Vagina (tissue), 2 donors: ENCODE measurements at regions not wholly inside any gene's neighbourhood (a gene's known extent, or its start where the extent isn't known, plus 50 kb on each side); places are given as distances from the start of the nearest gene placed in this dataset.

Experiments used
- DNase-seq, 2 donors: peaks; one replicate each; pipeline ENCODE4 v3.0.0-alpha.2; 2017; ENCODE audit errors: extremely low spot score in 2 of 2
- H3K27ac ChIP-seq: fragments of 200-600 bp; sonication (generic); one replicate; pipeline ENCODE4 v1.5.1; 2019
- H3K27me3 ChIP-seq: fragments of 200-600 bp; sonication (generic); one replicate; pipeline ENCODE4 v1.5.1; 2019
- H3K36me3 ChIP-seq, 2 donors: fragments of 200-600 bp; sonication (generic); one replicate each; pipeline ENCODE4 v1.5.1; 2017 to 2019
- H3K4me1 ChIP-seq: fragments of 200-600 bp; sonication (generic); one replicate; pipeline ENCODE4 v1.5.1; 2019
- H3K4me3 ChIP-seq, 2 donors: fragments of 200-600 bp; sonication (generic); 1 replicate in 1 of 2; 2 replicates in 1 of 2; pipeline ENCODE4 v1.5.1; 2016 to 2019
- H3K9me3 ChIP-seq: fragments of 200-600 bp; sonication (generic); one replicate; pipeline ENCODE4 v1.5.1; 2019
- CTCF ChIP-seq, 3 experiments: fragments of 450-650 bp in 2 of 3; fragments of 200-600 bp in 1 of 3; sonication (generic) in 1 of 3; IDR thresholded peaks; one replicate each; pipeline ENCODE4 v1.5.1; 2017 to 2019; ENCODE audit warnings: antibody characterized with exemption in 3 of 3, mild to moderate bottlenecking in 2 of 3, moderate library complexity in 2 of 3
- POLR2A ChIP-seq, 2 donors: fragments of 450-650 bp; IDR thresholded peaks; one replicate each; pipeline ENCODE4 v1.6.1; 2017; ENCODE audit warnings: antibody characterized with exemption in 2 of 2, mild to moderate bottlenecking in 2 of 2, moderate library complexity in 2 of 2
- POLR2AphosphoS5 ChIP-seq, 2 donors: sonication (generic); formaldehyde crosslinking; IDR thresholded peaks; one replicate each; pipeline ENCODE4 v1.9.0; 2017; ENCODE audit warnings: antibody characterized with exemption in 2 of 2, mild to moderate bottlenecking in 2 of 2, low read depth in 1 of 2; ENCODE audit not compliant: insufficient read depth in 1 of 2
- intact Hi-C: fragments of 100-400 bp; cut with DNase I; formaldehyde crosslinking; loops from one replicate; pipeline ENCODE4 v1.15.1; 2023

- H3K27ac ChIP-seq, result no peak overlapping the region
- no peaks in the 10 kb centered on the region for H3K9me3 ChIP-seq
- DNase-seq, result no peak
- H3K27me3 ChIP-seq, result no peaks in the 10 kb centered on the region
- TF ChIP-seq POLR2A (IDR thresholded peaks at IDR 0.05) (no peak), CTCF (IDR thresholded peaks at IDR 0.05) (no peak), POLR2AphosphoS5 (IDR thresholded peaks at IDR 0.05; ENCODE audit: insufficient read depth in 1 of 2, low read depth in 1 of 2) (no peak)
- intact Hi-C loops, result no loop called here
- no peaks in the 10 kb centered on the region for H3K36me3 ChIP-seq
- no peak overlapping the region for H3K4me3 ChIP-seq
- H3K4me1 ChIP-seq, result no peaks in the 10 kb centered on the region
Observed at GRCh38 chr4:128608006-128608405, 201.5 kb upstream of the JADE1 start.

- Histone ChIP-seq H3K4me1 (peaks cover 13% of the 10 kb centered on the region), H3K27me3 (no peaks in the 10 kb centered on the region), H3K9me3 (no peaks in the 10 kb centered on the region), H3K27ac (no peak overlapping the region), H3K4me3 (no peak overlapping the region), H3K36me3 (no peaks in the 10 kb centered on the region)
- TF ChIP-seq POLR2AphosphoS5 (IDR thresholded peaks at IDR 0.05; ENCODE audit: insufficient read depth in 1 of 2, low read depth in 1 of 2) (no peak), POLR2A (IDR thresholded peaks at IDR 0.05) (no peak), CTCF (IDR thresholded peaks at IDR 0.05) (no peak)
- DNase-seq, result no peak
- intact Hi-C loops, result no loop called here
Observed at GRCh38 chr4:128606173-128606572, 203.3 kb upstream of the JADE1 start.

DNA sequence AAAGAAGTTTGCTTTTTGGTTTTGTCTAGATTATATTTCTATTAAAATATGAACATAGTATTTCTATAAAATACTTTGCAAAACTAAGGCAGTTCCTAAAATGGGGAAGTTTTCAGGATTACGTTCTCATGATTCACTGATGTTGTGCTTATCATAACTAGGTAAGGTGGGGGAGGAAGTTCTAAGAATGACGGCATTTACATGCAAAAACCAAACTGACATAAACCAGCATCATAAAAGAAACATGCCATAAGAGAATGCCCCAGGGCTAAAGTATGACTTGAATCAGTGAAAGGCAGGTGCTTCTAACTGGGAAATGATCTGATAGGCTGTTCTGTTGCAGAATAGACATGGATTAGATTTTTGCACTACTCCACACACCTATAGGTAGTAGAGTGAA, 204.7 kb upstream of the JADE1 start:
- H3K36me3 ChIP-seq, result no peaks in the 10 kb centered on the region
- H3K27ac ChIP-seq, result no peak overlapping the region
- DNase-seq, result no peak
- TF ChIP-seq POLR2A (IDR thresholded peaks at IDR 0.05), result no peak
- peaks cover 26% of the 10 kb centered on the region for H3K4me1 ChIP-seq
- H3K9me3 ChIP-seq, result no peaks in the 10 kb centered on the region
- intact Hi-C loops, result no loop called here
- no peak overlapping the region for H3K4me3 ChIP-seq
- H3K27me3 ChIP-seq, result no peaks in the 10 kb centered on the region

- intact Hi-C loops, result no loop called here
- peaks cover 32% of the 10 kb centered on the region for H3K4me1 ChIP-seq
- no peak for DNase-seq
Observed at GRCh38 chr4:128604204-128604603, 205.3 kb upstream of the JADE1 start.

DNA sequence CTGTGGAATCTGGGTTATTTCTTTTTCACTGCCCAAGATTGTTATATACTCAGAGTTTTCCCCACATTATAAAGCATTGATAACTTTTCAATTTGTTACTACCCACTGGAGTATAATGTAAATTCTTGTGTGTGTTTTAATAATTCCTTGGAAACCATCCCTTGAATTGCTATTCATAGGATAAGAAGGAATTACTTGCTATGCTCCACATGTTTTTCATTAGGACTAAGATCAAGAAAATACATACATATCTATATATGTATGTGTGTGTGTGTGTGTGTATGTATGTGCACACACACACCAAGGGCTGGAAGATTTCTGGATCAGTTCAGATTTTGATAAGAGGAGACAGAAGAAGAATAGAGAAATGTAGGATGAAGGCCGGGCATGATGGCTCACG, 206.4 kb upstream of the JADE1 start:
- intact Hi-C loops, result no loop called here
- Histone ChIP-seq H3K4me1 (peaks cover 35% of the 10 kb centered on the region), H3K4me3 (no peak overlapping the region), H3K9me3 (no peaks in the 10 kb centered on the region), H3K27me3 (no peaks in the 10 kb centered on the region), H3K27ac (no peak overlapping the region), H3K36me3 (no peaks in the 10 kb centered on the region)
- TF ChIP-seq POLR2AphosphoS5 (IDR thresholded peaks at IDR 0.05; ENCODE audit: insufficient read depth in 1 of 2, low read depth in 1 of 2) (no peak), POLR2A (IDR thresholded peaks at IDR 0.05) (no peak)
- DNase-seq, result no peak

More at GRCh38 chr4:128604204-128604603, 205.3 kb upstream of the JADE1 start:
- Histone ChIP-seq H3K27me3 (no peaks in the 10 kb centered on the region), H3K9me3 (no peaks in the 10 kb centered on the region), H3K36me3 (no peaks in the 10 kb centered on the region), H3K4me3 (no peak overlapping the region), H3K27ac (no peak overlapping the region)
- TF ChIP-seq POLR2A (IDR thresholded peaks at IDR 0.05) (no peak), POLR2AphosphoS5 (IDR thresholded peaks at IDR 0.05; ENCODE audit: insufficient read depth in 1 of 2, low read depth in 1 of 2) (no peak), CTCF (IDR thresholded peaks at IDR 0.05) (no peak)

DNA sequence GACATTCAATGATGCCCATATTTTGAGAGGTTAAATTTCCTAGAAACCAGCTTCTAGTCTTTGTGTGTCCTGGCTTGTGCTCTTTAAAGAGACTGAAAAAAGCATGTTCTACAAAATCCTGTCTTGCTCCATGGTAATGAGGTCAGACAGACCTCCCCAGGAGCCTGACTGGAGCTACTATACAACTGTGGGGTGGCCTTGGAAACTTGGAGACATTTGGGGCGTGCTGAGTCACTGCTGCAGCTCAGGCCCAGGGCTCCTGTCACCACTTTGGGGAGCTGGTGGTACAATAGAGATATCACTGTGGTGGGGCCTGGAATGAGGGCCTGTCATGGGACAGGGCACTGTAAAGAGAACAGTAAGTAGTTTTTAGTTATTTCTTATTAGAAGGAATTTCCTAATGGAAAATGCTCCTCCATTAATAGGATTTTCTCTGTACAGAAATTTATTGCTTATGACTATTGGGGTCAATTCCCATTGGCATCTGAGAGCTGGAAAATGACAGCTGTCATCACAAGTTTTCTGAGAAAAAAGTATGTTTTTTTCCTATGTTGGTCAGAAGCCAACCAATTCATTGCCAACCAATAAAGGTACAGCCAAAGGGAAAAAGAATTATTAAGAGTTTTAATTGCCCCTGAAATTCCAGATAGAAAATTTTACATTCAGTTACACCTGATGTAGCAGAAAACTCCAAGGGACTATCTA, 207.4 kb upstream of the JADE1 start:
- Histone ChIP-seq H3K27me3 (no peaks in the 10 kb centered on the region), H3K4me3 (no peak overlapping the region), H3K4me1 (peaks cover 35% of the 10 kb centered on the region), H3K36me3 (no peaks in the 10 kb centered on the region), H3K9me3 (no peaks in the 10 kb centered on the region), H3K27ac (peak overlapping the region; percentile 41)
- DNase-seq, result no peak
- no peak for TF ChIP-seq CTCF (IDR thresholded peaks at IDR 0.05)
- TF ChIP-seq POLR2A (IDR thresholded peaks at IDR 0.05), result no peak
- no peak for TF ChIP-seq POLR2AphosphoS5 (IDR thresholded peaks at IDR 0.05; ENCODE audit: insufficient read depth in 1 of 2, low read depth in 1 of 2)
- intact Hi-C loops, result no loop called here
